Liver (tissue), 8 donors: ENCODE measurements at regions not wholly inside any gene's neighbourhood (a gene's known extent, or its start where the extent isn't known, plus 50 kb on each side); places are given as distances from the start of the nearest gene placed in this dataset.

Experiments used
- DNase-seq: peaks from one replicate; pipeline ENCODE4 v3.0.0-alpha.2; 2017; ENCODE audit warnings: low spot score
- H3K27ac ChIP-seq, 2 donors: one replicate each; pipeline ENCODE4 v1.7.0; 2013; ENCODE audit warnings: inconsistent platforms in 2 of 2, low read length in 2 of 2, control low read depth in 1 of 2, low read depth in 1 of 2, mild to moderate bottlenecking in 1 of 2
- H3K27me3 ChIP-seq, 4 donors: one replicate each; pipeline versions ENCODE4 v1.6.1 to v1.7.0; 2013; ENCODE audit warnings: low read length in 3 of 4, inconsistent platforms in 1 of 4, mild to moderate bottlenecking in 1 of 4, moderate library complexity in 1 of 4; ENCODE audit not compliant: control insufficient read depth in 4 of 4, insufficient read depth in 4 of 4
- H3K36me3 ChIP-seq, 4 donors: one replicate each; pipeline versions ENCODE4 v1.6.1 to v1.7.0; 2013; ENCODE audit warnings: low read length in 3 of 4, mild to moderate bottlenecking in 3 of 4, low read depth in 1 of 4, moderate library complexity in 1 of 4; ENCODE audit not compliant: control insufficient read depth in 4 of 4, insufficient read depth in 3 of 4
- H3K4me1 ChIP-seq, 4 donors: one replicate each; pipeline versions ENCODE4 v1.6.1 to v1.7.0; 2013; ENCODE audit warnings: low read length in 3 of 4, mild to moderate bottlenecking in 3 of 4, moderate library complexity in 1 of 4; ENCODE audit not compliant: control insufficient read depth in 4 of 4, insufficient read depth in 4 of 4
- H3K4me3 ChIP-seq, 3 donors: one replicate each; pipeline versions ENCODE4 v1.6.1 to v1.7.0; 2013; ENCODE audit warnings: low read length in 3 of 3, control low read depth in 1 of 3, low read depth in 1 of 3, mild to moderate bottlenecking in 1 of 3
- H3K9ac ChIP-seq, 2 donors: one replicate each; pipeline ENCODE4 v1.7.0; 2013; ENCODE audit warnings: low read length in 2 of 2, mild to moderate bottlenecking in 2 of 2, moderate library complexity in 2 of 2, control low read depth in 1 of 2, low read depth in 1 of 2
- H3K9me3 ChIP-seq, 4 donors: one replicate each; pipeline versions ENCODE4 v1.6.1 to v1.7.0; 2013; ENCODE audit warnings: low read length in 3 of 4; ENCODE audit not compliant: control insufficient read depth in 4 of 4
- ATF3 ChIP-seq: IDR thresholded peaks from 2 replicates; pipeline ENCODE4 v1.6.1; 2016; ENCODE audit warnings: antibody characterized with exemption
- CTCF ChIP-seq: fragments of 150-350 bp; IDR thresholded peaks from 2 replicates; pipeline ENCODE4 v1.5.1; 2017; ENCODE audit warnings: improper control_type of control experiment, low read depth, low read length; ENCODE audit not compliant: missing input control
- EGR1 ChIP-seq, 2 donors: IDR thresholded peaks; 2 replicates each; pipeline ENCODE4 v1.6.1; 2016 to 2018; ENCODE audit warnings: antibody characterized with exemption in 2 of 2, low read depth in 2 of 2
- FOXA1 ChIP-seq: IDR thresholded peaks from 2 replicates; pipeline ENCODE4 v1.6.1; 2016; ENCODE audit warnings: antibody characterized with exemption
- FOXA2 ChIP-seq: IDR thresholded peaks from 2 replicates; pipeline ENCODE4 v1.6.1; 2016; ENCODE audit warnings: antibody characterized with exemption
- GABPA ChIP-seq, 2 donors: IDR thresholded peaks in 1 of 2; conservative IDR thresholded peaks in 1 of 2; 2 replicates each; pipeline ENCODE4 v1.6.1; 2016; ENCODE audit warnings: antibody characterized with exemption in 2 of 2, mild to moderate bottlenecking in 1 of 2, moderate library complexity in 1 of 2
- HNF4A ChIP-seq, 2 donors: conservative IDR thresholded peaks; 2 replicates each; pipeline ENCODE4 v1.6.1; 2016; ENCODE audit warnings: antibody characterized with exemption in 2 of 2, mild to moderate bottlenecking in 2 of 2
- HNF4G ChIP-seq: IDR thresholded peaks from 2 replicates; pipeline ENCODE4 v1.6.1; 2016; ENCODE audit warnings: antibody characterized with exemption
- JUND ChIP-seq, 2 donors: IDR thresholded peaks; 2 replicates each; pipeline ENCODE4 v1.6.1; 2016; ENCODE audit warnings: antibody characterized with exemption in 2 of 2
- MAX ChIP-seq: IDR thresholded peaks from 2 replicates; pipeline ENCODE4 v1.6.1; 2016; ENCODE audit warnings: antibody characterized with exemption
- NR2F2 ChIP-seq: IDR thresholded peaks from 2 replicates; pipeline ENCODE4 v1.6.1; 2016; ENCODE audit warnings: antibody characterized with exemption
- RAD21 ChIP-seq, 2 donors: IDR thresholded peaks; 2 replicates each; pipeline ENCODE4 v1.6.1; 2016; ENCODE audit warnings: antibody characterized with exemption in 2 of 2, mild to moderate bottlenecking in 2 of 2
- REST ChIP-seq: IDR thresholded peaks from 2 replicates; pipeline ENCODE4 v1.6.1; 2016; ENCODE audit warnings: antibody characterized with exemption, mild to moderate bottlenecking
- RXRA ChIP-seq, 2 donors: IDR thresholded peaks; 2 replicates each; pipeline ENCODE4 v1.6.1; 2017 to 2018; ENCODE audit warnings: antibody characterized with exemption in 2 of 2, mild to moderate bottlenecking in 1 of 2
- SP1 ChIP-seq: IDR thresholded peaks from 2 replicates; pipeline ENCODE4 v1.6.1; 2018; ENCODE audit warnings: antibody characterized with exemption, mild to moderate bottlenecking
- TAF1 ChIP-seq: conservative IDR thresholded peaks from 2 replicates; pipeline ENCODE4 v1.6.1; 2016; ENCODE audit warnings: antibody characterized with exemption, mild to moderate bottlenecking
- YY1 ChIP-seq: IDR thresholded peaks from 2 replicates; pipeline ENCODE4 v1.6.1; 2016; ENCODE audit warnings: antibody characterized with exemption, mild to moderate bottlenecking
- ZBTB33 ChIP-seq: IDR thresholded peaks from 2 replicates; pipeline ENCODE4 v1.6.1; 2016; ENCODE audit warnings: antibody characterized with exemption
- WGBS: extraction: QIAGEN DNeasy Blood & Tissue Kit; methylation state at CpG from one replicate; pipeline ENCODE4 v1.1.7; 2013; 5-methylcytosine and 5-hydroxymethylcytosine counted together
- donor health status: healthy.
- donor health status: healthy.
- donor health status: healthy.
- donor health status: healthy.
- donor health status: healthy.

- H3K9me3 ChIP-seq: no peaks in the 10 kb centered on the region
- no peaks in the 10 kb centered on the region for H3K36me3 ChIP-seq
- no peaks in the 10 kb centered on the region for H3K4me1 ChIP-seq
- H3K27me3 ChIP-seq: peaks cover 0 to 3% (median 0%) of the 10 kb centered on the region in 4 donors
- WGBS: 75% methylated on average over 6 of the region's 6 CpGs
- TF ChIP-seq ATF3: no peak
- no peak for TF ChIP-seq NR2F2
- no peak for TF ChIP-seq YY1
- no peak for TF ChIP-seq TAF1
- no peak for TF ChIP-seq HNF4G
- no peak for TF ChIP-seq ZBTB33
- TF ChIP-seq SP1: no peak
- no peak for TF ChIP-seq CTCF
- TF ChIP-seq GABPA (IDR thresholded peaks at IDR 0.05 in 1 of 2, conservative IDR thresholded peaks at IDR 0.05 in 1 of 2): no peak
- TF ChIP-seq JUND (IDR thresholded peaks at IDR 0.05): no peak
- H3K4me3 ChIP-seq: no peak overlapping the region
- DNase-seq: no peak
- H3K9ac ChIP-seq: no peak overlapping the region
- no peak overlapping the region for H3K27ac ChIP-seq
Measured at GRCh38 chr18:47448956-47449355, 197.5 kb upstream of the SKOR2 start.

GRCh38 chr18:47441914-47442313 is 190.5 kb upstream of the SKOR2 start:
- H3K27me3 ChIP-seq: peaks cover 0 to 4% (median 2%) of the 10 kb centered on the region in 4 donors
- TF ChIP-seq JUND (IDR thresholded peaks at IDR 0.05) (no peak), EGR1 (IDR thresholded peaks at IDR 0.05; ENCODE audit: low read depth in 2 of 2) (no peak), REST (no peak), FOXA1 (no peak), SP1 (no peak), CTCF (no peak), MAX (no peak), RAD21 (IDR thresholded peaks at IDR 0.05) (no peak), TAF1 (no peak), GABPA (IDR thresholded peaks at IDR 0.05 in 1 of 2, conservative IDR thresholded peaks at IDR 0.05 in 1 of 2) (no peak), NR2F2 (no peak), HNF4A (conservative IDR thresholded peaks at IDR 0.05) (no peak), ATF3 (no peak), FOXA2 (no peak), YY1 (no peak), HNF4G (no peak), RXRA (IDR thresholded peaks at IDR 0.05) (no peak), ZBTB33 (no peak)
- WGBS: 64% methylated on average over 4 of the region's 4 CpGs
- no peak overlapping the region for H3K9ac ChIP-seq
- H3K4me1 ChIP-seq: no peaks in the 10 kb centered on the region
- H3K9me3 ChIP-seq: no peaks in the 10 kb centered on the region
- no peak for DNase-seq
- no peak overlapping the region for H3K27ac ChIP-seq
- no peak overlapping the region for H3K4me3 ChIP-seq
- no peaks in the 10 kb centered on the region for H3K36me3 ChIP-seq
